Activated B cell treated with CpG ODN at 0.5 μM for 24 hours (primary cell): ENCODE measurements at regions not wholly inside any gene's neighbourhood (a gene's known extent, or its start where the extent isn't known, plus 50 kb on each side); places are given as distances from the start of the nearest gene placed in this dataset.

Source experiments
- ATAC-seq: fragments of 200-7000 bp; cut with Tn5 transposase; one replicate; pipeline ENCODE4 v1.10.0; 2021; ENCODE audit warnings: low read depth, mild to moderate bottlenecking, moderate library complexity
- CTCF ChIA-PET: fragments of 350-600 bp; sonication (Branson Sonifier 250); formaldehyde crosslinking; loops from one replicate; lab custom pipeline; 2021; ENCODE audit warnings: antibody characterized with exemption; lab: Charles Lee
- POLR2A ChIA-PET: fragments of 350-600 bp; sonication (Branson Sonifier 250); formaldehyde crosslinking; loops from one replicate; lab custom pipeline; 2021; ENCODE audit warnings: antibody characterized with exemption; lab: Charles Lee
- DNase-seq: peaks from one replicate; pipeline ENCODE4 v3.0.0; 2022
- H3K27ac Mint-ChIP-seq: one replicate; pipeline ENCODE4 v1.8.0; 2020; ENCODE audit warnings: mixed read lengths
- H3K27me3 Mint-ChIP-seq: one replicate; pipeline ENCODE4 v1.8.0; 2021; ENCODE audit warnings: mixed read lengths
- H3K36me3 Mint-ChIP-seq: one replicate; pipeline ENCODE4 v1.8.0; 2021; ENCODE audit warnings: low read depth, mixed read lengths
- H3K4me1 Mint-ChIP-seq: one replicate; pipeline ENCODE4 v1.8.0; 2021; ENCODE audit warnings: mixed read lengths
- H3K4me3 Mint-ChIP-seq: one replicate; pipeline ENCODE4 v1.8.0; 2020; ENCODE audit warnings: mild to moderate bottlenecking, mixed read lengths
- H3K9me3 Mint-ChIP-seq: one replicate; pipeline ENCODE4 v1.8.0; 2020; ENCODE audit warnings: mixed read lengths
- intact Hi-C: fragments of 100-400 bp; cut with micrococcal nuclease; formaldehyde crosslinking; loops from one replicate; pipeline ENCODE4 v1.15.1; 2024
- TF ChIP-seq, protein P1 (sequence below): fragments of 200-600 bp; IDR thresholded peaks from one replicate; pipeline ENCODE4 v1.8.0; 2022; ENCODE audit warnings: antibody characterized with exemption, mild to moderate bottlenecking

DNA sequence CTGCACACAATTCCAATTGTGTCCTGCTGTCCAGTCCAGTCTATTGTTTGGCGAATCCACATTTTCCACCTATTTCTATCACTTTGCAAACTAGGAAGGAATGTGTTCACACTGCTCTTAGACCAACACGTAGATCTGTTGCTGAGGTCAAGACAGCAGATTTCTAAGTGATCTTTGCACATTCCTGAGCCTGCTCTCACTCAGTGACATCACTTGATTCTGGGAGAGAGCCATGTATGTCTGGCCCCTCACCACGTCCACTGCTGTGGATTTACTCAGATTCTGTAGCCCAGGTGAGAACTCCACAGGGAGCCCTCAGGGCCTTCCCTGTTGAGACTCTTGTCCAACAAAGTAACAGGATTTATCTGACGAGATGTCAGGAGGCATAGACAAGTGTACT is 317.2 kb downstream of the TSN start:
- H3K36me3 Mint-ChIP-seq, result no peaks in the 10 kb centered on the region
- TF ChIP-seq, protein P1, sequence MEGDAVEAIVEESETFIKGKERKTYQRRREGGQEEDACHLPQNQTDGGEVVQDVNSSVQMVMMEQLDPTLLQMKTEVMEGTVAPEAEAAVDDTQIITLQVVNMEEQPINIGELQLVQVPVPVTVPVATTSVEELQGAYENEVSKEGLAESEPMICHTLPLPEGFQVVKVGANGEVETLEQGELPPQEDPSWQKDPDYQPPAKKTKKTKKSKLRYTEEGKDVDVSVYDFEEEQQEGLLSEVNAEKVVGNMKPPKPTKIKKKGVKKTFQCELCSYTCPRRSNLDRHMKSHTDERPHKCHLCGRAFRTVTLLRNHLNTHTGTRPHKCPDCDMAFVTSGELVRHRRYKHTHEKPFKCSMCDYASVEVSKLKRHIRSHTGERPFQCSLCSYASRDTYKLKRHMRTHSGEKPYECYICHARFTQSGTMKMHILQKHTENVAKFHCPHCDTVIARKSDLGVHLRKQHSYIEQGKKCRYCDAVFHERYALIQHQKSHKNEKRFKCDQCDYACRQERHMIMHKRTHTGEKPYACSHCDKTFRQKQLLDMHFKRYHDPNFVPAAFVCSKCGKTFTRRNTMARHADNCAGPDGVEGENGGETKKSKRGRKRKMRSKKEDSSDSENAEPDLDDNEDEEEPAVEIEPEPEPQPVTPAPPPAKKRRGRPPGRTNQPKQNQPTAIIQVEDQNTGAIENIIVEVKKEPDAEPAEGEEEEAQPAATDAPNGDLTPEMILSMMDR, result no peak
- no peak overlapping the region for H3K4me3 Mint-ChIP-seq
- ChIA-PET CTCF (no interaction called here), POLR2A (no interaction called here)
- ATAC-seq (no peak), DNase-seq (no peak)
- H3K4me1 Mint-ChIP-seq, result no peaks in the 10 kb centered on the region
- no peaks in the 10 kb centered on the region for H3K9me3 Mint-ChIP-seq
- no peak overlapping the region for H3K27ac Mint-ChIP-seq
- H3K27me3 Mint-ChIP-seq, result no peaks in the 10 kb centered on the region
- intact Hi-C loops, result no loop called here

DNA sequence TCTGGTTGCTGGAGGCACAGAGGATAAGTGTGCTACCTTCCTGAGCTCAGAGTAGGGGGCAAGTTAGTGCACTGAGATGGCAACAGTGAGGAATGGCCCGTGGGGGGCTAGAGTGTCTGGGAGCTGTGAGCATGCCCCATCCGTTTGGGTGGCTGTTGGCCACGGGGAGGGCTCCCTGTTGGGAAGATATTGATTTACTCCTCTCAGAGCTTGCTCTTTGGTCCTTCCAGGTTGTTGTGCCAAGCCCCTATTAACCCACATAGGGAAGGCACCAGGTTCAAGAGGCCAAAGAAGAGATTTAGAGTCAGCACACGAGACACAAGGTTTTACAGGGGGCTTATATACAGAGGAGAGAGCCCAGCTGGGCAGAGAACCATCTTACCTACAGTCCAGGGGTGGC is 318.8 kb downstream of the TSN start:
- ChIA-PET POLR2A (no interaction called here), CTCF (no interaction called here)
- no peaks in the 10 kb centered on the region for H3K4me1 Mint-ChIP-seq
- H3K9me3 Mint-ChIP-seq, result no peaks in the 10 kb centered on the region
- H3K27me3 Mint-ChIP-seq, result no peaks in the 10 kb centered on the region
- no peak overlapping the region for H3K4me3 Mint-ChIP-seq
- DNase-seq (no peak), ATAC-seq (no peak)
- no peaks in the 10 kb centered on the region for H3K36me3 Mint-ChIP-seq
- H3K27ac Mint-ChIP-seq, result no peak overlapping the region
- TF ChIP-seq, protein P1, result no peak
- intact Hi-C loops, result no loop called here

DNA sequence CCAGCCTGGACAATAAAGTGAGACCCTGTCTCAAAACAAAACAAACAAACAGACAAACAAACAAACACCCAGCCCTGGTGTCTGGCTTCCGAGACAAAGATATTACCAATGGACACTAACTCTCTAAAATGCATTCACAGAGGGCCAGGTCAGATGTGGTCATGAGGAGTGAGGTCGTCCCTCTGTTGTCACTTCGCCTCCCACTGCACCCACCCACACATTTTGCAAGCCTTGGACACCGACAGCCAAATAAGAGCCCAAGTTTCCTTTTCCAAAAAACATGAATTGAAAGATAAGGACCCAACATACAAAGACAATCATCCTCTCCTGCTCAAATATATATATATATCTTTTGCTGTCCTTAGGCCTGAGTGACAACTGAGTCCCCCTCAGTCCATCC is 319.9 kb downstream of the TSN start:
- DNase-seq, result no peak
- Mint-ChIP-seq H3K36me3 (no peaks in the 10 kb centered on the region), H3K27ac (no peak overlapping the region), H3K4me1 (no peaks in the 10 kb centered on the region), H3K4me3 (no peak overlapping the region), H3K27me3 (no peaks in the 10 kb centered on the region), H3K9me3 (no peaks in the 10 kb centered on the region)
- ATAC-seq, result no peak
- TF ChIP-seq, protein P1, result no peak
- intact Hi-C loops, result no loop called here
- ChIA-PET CTCF (no interaction called here), POLR2A (no interaction called here)

DNA sequence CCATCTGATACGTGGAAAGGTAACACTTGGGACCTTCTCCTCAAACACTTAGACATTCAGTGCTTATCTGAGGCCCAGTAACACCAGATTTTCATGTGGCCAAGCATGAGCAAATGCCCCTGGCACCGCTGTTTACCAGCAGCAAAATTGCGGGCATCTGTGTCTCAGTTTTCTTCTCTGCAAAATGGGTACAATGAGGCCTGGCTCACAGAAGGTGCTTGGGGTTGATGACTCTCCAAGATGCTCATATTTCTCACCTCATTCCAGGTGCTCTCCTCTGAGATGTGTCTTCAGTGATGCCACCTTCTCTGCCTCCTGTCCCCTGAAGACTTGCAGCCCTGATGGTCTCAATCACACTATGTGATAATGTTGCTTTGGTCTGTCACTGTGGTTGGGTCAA is 321.7 kb downstream of the TSN start:
- ATAC-seq, result no peak
- intact Hi-C loops, result no loop called here
- Mint-ChIP-seq H3K9me3 (no peaks in the 10 kb centered on the region), H3K4me3 (no peak overlapping the region), H3K27me3 (no peaks in the 10 kb centered on the region), H3K27ac (no peak overlapping the region), H3K4me1 (no peaks in the 10 kb centered on the region), H3K36me3 (no peaks in the 10 kb centered on the region)
- TF ChIP-seq, protein P1, result no peak
- POLR2A ChIA-PET, result no interaction called here
- no peak for DNase-seq
- CTCF ChIA-PET, result no interaction called here

DNA sequence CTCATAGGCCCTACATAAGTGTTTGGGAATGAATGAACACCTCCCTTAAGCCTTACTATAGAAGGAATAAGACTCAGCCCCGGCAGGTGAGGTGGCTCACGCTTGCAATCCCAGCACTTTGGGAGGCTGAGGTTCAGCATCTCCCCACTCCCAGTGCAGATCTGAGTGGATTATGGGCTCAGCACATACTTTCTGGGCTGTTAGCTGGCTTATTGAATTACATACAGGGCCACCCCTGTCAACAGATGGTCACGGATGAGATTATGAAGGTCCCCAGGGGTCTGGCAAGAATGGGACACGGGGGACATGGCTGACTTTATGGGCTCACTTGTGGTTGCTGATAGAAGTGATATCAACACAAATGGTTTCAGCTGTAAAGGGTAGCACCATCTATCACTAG is 322.3 kb downstream of the TSN start:
- Mint-ChIP-seq H3K9me3 (no peaks in the 10 kb centered on the region), H3K4me1 (no peaks in the 10 kb centered on the region), H3K36me3 (no peaks in the 10 kb centered on the region), H3K4me3 (no peak overlapping the region), H3K27me3 (no peaks in the 10 kb centered on the region), H3K27ac (no peak overlapping the region)
- DNase-seq (no peak), ATAC-seq (no peak)
- intact Hi-C loops, result no loop called here
- ChIA-PET POLR2A (no interaction called here), CTCF (no interaction called here)
- TF ChIP-seq, protein P1, result no peak
